PC-3 (cell line): ENCODE measurements at regions not wholly inside any gene's neighbourhood (a gene's known extent, or its start where the extent isn't known, plus 50 kb on each side); places are given as distances from the start of the nearest gene placed in this dataset.

Experiments
- CTCF ChIP-seq: fragments of 300-600 bp; sonication (generic); conservative IDR thresholded peaks from 2 replicates; pipeline ENCODE4 v1.5.1; 2017; ENCODE audit warnings: antibody characterized with exemption, low read depth, mild to moderate bottlenecking, low read length
- EZH2 ChIP-seq: fragments of 300-600 bp; sonication (generic); IDR thresholded peaks from one replicate; pipeline ENCODE4 v1.6.1; 2017; ENCODE audit warnings: antibody characterized with exemption, mild to moderate bottlenecking, low read length; ENCODE audit not compliant: unreplicated experiment

DNA sequence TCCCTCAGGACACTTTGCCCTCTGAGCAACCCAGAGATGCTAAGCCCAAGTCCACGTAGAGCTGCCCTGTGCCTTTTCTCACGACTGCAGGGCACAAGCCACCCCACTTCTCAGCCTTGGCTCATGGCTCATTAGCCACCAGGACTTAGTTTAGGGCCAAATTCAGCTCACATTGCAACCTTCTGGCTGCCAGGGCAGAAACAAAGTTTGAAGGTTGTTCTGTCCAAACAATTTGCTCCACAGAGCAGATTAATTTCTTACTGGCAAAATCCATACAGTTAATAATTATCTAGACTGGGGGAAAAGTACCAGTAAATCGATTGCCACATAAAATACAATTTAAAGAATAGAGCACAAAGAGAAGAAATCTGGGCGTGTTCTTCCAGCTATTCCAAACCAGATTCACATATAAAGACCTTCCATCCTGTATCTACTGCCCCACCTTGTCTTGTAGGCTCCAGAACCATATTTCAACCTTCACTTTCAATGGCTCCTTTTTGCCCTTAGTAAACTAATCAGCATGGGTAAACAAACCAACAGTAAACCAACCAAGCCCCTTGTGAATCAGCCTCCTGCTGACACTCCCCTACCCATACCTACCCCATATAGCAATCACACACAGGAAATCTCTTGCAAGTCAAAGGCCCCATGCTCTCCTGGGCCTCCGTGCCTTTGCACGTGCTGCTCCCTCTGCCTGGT, 101.9 kb downstream of the QRSL1 start:
- no peak for TF ChIP-seq CTCF
- TF ChIP-seq EZH2 = no peak
